GM18520 (cell line): ENCODE measurements at regions not wholly inside any gene's neighbourhood (a gene's known extent, or its start where the extent isn't known, plus 50 kb on each side); places are given as distances from the start of the nearest gene placed in this dataset.
"Not testable (repeated sequence)": the region's sequence is repeated elsewhere in the genome, so short reads cannot be mapped to it uniquely, and the experiment has no call there.

Experiments used
- ATAC-seq: cut with Tn5 transposase; IDR thresholded peaks from one replicate; pipeline ENCODE4 v1.9.1; 2021; ENCODE audit not compliant: unreplicated experiment

- no peak for ATAC-seq
These were observed 66.5 kb upstream of the P2RY1 start for GRCh38 chr3:152768478-152768877.

- peak; percentile 96 for ATAC-seq
These were observed 65.4 kb upstream of the P2RY1 start for GRCh38 chr3:152769523-152769922.

GRCh38 chr3:152770296-152770695 lies 64.6 kb upstream of the P2RY1 start:
- ATAC-seq: no peak

GRCh38 chr3:152771120-152771519 lies 63.8 kb upstream of the P2RY1 start:
- no peak for ATAC-seq

- no peak for ATAC-seq
These were observed 62.2 kb upstream of the P2RY1 start for GRCh38 chr3:152772674-152773225.

- no peak for ATAC-seq
These were observed 61.3 kb upstream of the P2RY1 start for GRCh38 chr3:152773633-152774032.

- not testable (repeated sequence) for ATAC-seq
These were observed 60.7 kb upstream of the P2RY1 start for GRCh38 chr3:152774230-152774629.

GRCh38 chr3:152778022-152778421 lies 56.9 kb upstream of the P2RY1 start:
- ATAC-seq: no peak

GRCh38 chr3:152779653-152780052 lies 55.3 kb upstream of the P2RY1 start:
- ATAC-seq: no peak

GRCh38 chr3:152780553-152780952 lies 54.4 kb upstream of the P2RY1 start:
- ATAC-seq: no peak

- ATAC-seq: no peak
These were observed 49.9 kb upstream of the P2RY1 start for GRCh38 chr3:152785051-152785450.
